ENCODE measurements at regions not wholly inside any gene's neighbourhood (a gene's known extent, or its start where the extent isn't known, plus 50 kb on each side); places are given as distances from the start of the nearest gene placed in this dataset.

DNA sequence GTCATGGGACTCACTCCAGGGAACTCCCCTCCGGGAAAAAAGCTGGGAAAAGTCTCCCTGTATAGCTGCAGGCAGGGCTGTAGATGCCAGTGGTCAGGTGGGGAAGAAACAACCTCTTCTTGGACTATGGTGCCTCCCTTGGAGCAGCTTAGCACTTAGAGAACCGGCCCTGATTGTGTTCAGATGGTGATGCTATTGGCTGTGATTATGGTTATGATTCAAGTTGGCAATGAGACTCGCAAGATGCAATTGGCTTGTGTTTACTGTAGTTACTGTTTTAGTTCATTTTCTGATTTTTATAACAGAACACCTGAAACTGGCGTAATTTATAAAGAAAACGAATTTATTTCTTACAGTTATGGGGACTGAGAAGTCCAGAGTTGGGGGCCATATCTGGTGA is 80.9 kb upstream of the ADRA1D start:
- TF ChIP-seq, protein P1, sequence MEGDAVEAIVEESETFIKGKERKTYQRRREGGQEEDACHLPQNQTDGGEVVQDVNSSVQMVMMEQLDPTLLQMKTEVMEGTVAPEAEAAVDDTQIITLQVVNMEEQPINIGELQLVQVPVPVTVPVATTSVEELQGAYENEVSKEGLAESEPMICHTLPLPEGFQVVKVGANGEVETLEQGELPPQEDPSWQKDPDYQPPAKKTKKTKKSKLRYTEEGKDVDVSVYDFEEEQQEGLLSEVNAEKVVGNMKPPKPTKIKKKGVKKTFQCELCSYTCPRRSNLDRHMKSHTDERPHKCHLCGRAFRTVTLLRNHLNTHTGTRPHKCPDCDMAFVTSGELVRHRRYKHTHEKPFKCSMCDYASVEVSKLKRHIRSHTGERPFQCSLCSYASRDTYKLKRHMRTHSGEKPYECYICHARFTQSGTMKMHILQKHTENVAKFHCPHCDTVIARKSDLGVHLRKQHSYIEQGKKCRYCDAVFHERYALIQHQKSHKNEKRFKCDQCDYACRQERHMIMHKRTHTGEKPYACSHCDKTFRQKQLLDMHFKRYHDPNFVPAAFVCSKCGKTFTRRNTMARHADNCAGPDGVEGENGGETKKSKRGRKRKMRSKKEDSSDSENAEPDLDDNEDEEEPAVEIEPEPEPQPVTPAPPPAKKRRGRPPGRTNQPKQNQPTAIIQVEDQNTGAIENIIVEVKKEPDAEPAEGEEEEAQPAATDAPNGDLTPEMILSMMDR (IDR thresholded peaks at IDR 0.05), result no peak
- no peak overlapping the region for H3K4me3 ChIP-seq (ENCODE audit: low read length)
- Mint-ChIP-seq H3K4me1 (ENCODE audit: low read depth) (no peaks in the 10 kb centered on the region), H3K4me3 (no peak overlapping the region), H3K36me3 (ENCODE audit: low read depth) (no peaks in the 10 kb centered on the region), H3K9me3 (no peaks in the 10 kb centered on the region), H3K27ac (no peak overlapping the region), H3K27me3 (peaks cover 27% of the 10 kb centered on the region)
- no peaks in the 10 kb centered on the region for H3K9me3 ChIP-seq (ENCODE audit: control insufficient read depth in 1 of 2, insufficient read depth in 1 of 2, low read length in 2 of 2)
- H3K27me3 ChIP-seq (ENCODE audit: control insufficient read depth in 1 of 2, insufficient read depth in 2 of 2, low read length in 2 of 2), result peaks cover 0 to 6% of the 10 kb centered on the region in 2 experiments
- no peak overlapping the region for H3K27ac ChIP-seq (ENCODE audit: low read depth in 1 of 2, low read length in 2 of 2)
- ChIA-PET CTCF (no interaction called here), POLR2A (no interaction called here)
- DNase-seq (no peak), ATAC-seq (ENCODE audit: poor library complexity) (no peak)
- intact Hi-C loops (cut with DNase I, micrococcal nuclease), result no loop called here
- H3K36me3 ChIP-seq (ENCODE audit: insufficient read depth, low read length), result no peaks in the 10 kb centered on the region
- no peaks in the 10 kb centered on the region for H3K4me1 ChIP-seq (ENCODE audit: insufficient read depth, low read length)

DNA sequence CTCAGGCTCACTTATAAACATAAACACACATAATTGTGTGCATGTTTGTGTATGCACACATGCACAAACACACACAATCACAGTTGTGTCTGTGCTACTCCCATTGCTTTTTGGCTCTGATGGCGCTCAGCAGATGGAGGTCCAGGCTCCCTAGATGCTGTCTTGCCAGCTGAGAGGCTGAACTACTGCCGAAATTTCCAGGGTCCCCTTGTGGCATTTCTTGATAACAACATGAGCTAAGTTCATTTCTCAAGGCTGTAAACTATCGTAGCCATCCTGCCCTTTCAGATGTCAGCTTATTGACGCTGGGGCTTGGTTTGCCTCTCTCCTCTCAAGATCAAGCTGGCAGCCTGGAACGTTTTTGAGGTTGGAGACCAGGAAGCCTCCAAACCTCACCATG is 80.1 kb upstream of the ADRA1D start:
- Mint-ChIP-seq H3K27ac (no peak overlapping the region), H3K4me3 (no peak overlapping the region), H3K36me3 (ENCODE audit: low read depth) (no peaks in the 10 kb centered on the region), H3K27me3 (peaks cover 25% of the 10 kb centered on the region), H3K9me3 (no peaks in the 10 kb centered on the region), H3K4me1 (ENCODE audit: low read depth) (no peaks in the 10 kb centered on the region)
- H3K9me3 ChIP-seq (ENCODE audit: control insufficient read depth in 1 of 2, insufficient read depth in 1 of 2, low read length in 2 of 2), result no peaks in the 10 kb centered on the region
- ATAC-seq (ENCODE audit: poor library complexity) (no peak), DNase-seq (no peak)
- TF ChIP-seq, protein P1 (IDR thresholded peaks at IDR 0.05), result no peak
- H3K27ac ChIP-seq (ENCODE audit: low read depth in 1 of 2, low read length in 2 of 2), result no peak overlapping the region
- ChIA-PET CTCF (no interaction called here), POLR2A (no interaction called here)
- intact Hi-C loops (cut with DNase I, micrococcal nuclease), result no loop called here
- H3K4me1 ChIP-seq (ENCODE audit: insufficient read depth, low read length), result no peaks in the 10 kb centered on the region
- peaks cover under 1 to 6% of the 10 kb centered on the region in 2 experiments for H3K27me3 ChIP-seq (ENCODE audit: control insufficient read depth in 1 of 2, insufficient read depth in 2 of 2, low read length in 2 of 2)
- no peaks in the 10 kb centered on the region for H3K36me3 ChIP-seq (ENCODE audit: insufficient read depth, low read length)
- no peak overlapping the region for H3K4me3 ChIP-seq (ENCODE audit: low read length)

DNA sequence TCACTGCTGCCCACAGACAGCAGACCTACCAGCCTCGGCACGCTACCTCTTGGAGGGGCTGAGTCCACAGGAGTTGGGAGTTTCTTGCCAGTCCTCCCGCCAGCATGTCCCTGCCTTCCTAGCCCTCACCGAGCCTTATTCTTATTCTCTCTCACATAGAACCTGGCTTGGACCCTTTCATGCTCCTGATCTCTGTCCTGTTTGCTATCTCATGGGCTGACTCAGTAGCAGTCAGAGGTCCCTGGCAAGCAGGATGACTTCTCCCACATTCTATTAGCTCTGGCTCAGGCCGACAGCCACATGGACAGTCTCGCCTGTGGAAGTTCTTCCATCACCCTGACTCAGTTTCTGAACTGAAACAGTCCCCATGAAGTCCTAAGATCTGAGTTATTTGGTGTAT is 79.5 kb upstream of the ADRA1D start:
- H3K27me3 Mint-ChIP-seq, result peaks cover 18% of the 10 kb centered on the region
- no peaks in the 10 kb centered on the region for H3K9me3 ChIP-seq (ENCODE audit: control insufficient read depth in 1 of 2, insufficient read depth in 1 of 2, low read length in 2 of 2)
- POLR2A ChIA-PET, result no interaction called here

More for the DNA sequence above, 79.5 kb upstream of the ADRA1D start:
- Mint-ChIP-seq H3K27ac (no peak overlapping the region), H3K4me3 (no peak overlapping the region), H3K4me1 (ENCODE audit: low read depth) (no peaks in the 10 kb centered on the region), H3K36me3 (ENCODE audit: low read depth) (no peaks in the 10 kb centered on the region), H3K9me3 (no peaks in the 10 kb centered on the region)
- Histone ChIP-seq H3K27me3 (ENCODE audit: control insufficient read depth in 1 of 2, insufficient read depth in 2 of 2, low read length in 2 of 2) (peaks cover 6 to 7% of the 10 kb centered on the region in 2 experiments), H3K4me1 (ENCODE audit: insufficient read depth, low read length) (no peaks in the 10 kb centered on the region), H3K27ac (ENCODE audit: low read depth in 1 of 2, low read length in 2 of 2) (no peak overlapping the region), H3K36me3 (ENCODE audit: insufficient read depth, low read length) (no peaks in the 10 kb centered on the region), H3K4me3 (ENCODE audit: low read length) (no peak overlapping the region)
- TF ChIP-seq, protein P1 (IDR thresholded peaks at IDR 0.05), result no peak
- ATAC-seq (ENCODE audit: poor library complexity) (no peak), DNase-seq (no peak)
- CTCF ChIA-PET, result no interaction called here
- intact Hi-C loops (cut with DNase I, micrococcal nuclease), result no loop called here
